Bone marrow (tissue), 2 donors: ENCODE measurements at regions not wholly inside any gene's neighbourhood (a gene's known extent, or its start where the extent isn't known, plus 50 kb on each side); places are given as distances from the start of the nearest gene placed in this dataset.

Source experiments
- DNase-seq, 2 donors: peaks; one replicate each; lab custom pipeline; 2025; lab: John Stamatoyannopoulos, UW

DNA sequence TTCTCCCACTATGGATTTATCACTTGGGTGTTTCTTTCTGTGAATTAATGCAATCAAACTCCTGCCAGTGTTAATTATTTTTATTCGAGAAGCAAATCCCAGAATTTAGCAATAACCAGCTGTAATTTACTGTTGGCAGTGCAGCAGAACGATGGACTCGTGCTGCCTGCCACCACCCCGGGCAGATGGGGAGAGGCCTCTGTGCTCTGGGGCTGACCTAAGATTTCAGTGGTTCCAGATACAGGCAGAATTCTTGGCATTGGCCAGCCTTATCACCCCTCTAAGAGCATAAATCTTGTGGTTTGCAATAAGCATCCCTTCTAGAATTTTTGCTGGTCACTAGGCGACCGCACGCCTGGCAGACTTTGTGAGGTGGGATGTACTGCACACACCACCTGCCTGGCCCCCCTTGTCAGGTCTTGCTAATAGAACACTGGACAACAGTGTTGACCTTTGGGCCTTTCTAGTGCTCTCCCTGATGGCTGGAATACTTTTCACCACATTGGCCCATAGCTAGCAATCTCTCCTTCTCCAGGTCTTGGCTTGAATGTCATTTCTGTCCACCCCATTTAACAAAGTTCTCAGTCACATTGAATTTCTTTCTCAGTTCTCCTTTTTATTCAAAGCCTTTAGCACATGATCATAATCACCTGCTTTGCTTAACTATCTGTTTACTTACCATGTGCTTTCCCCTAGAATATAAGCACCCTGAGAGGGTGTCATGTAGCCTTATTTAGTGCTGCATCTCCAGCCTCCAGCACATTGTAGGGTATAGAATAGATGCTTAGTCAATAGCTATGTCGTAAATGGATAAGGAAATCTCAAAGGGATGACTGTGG is 122.1 kb upstream of the DYNLRB2 start:
- DNase-seq = no peak

- DNase-seq = no peak
Measured at GRCh38 chr16:80417706-80418271, 123.0 kb upstream of the DYNLRB2 start.

GRCh38 chr16:80408014-80408413 is 132.8 kb upstream of the DYNLRB2 start:
- no peak for DNase-seq

DNA sequence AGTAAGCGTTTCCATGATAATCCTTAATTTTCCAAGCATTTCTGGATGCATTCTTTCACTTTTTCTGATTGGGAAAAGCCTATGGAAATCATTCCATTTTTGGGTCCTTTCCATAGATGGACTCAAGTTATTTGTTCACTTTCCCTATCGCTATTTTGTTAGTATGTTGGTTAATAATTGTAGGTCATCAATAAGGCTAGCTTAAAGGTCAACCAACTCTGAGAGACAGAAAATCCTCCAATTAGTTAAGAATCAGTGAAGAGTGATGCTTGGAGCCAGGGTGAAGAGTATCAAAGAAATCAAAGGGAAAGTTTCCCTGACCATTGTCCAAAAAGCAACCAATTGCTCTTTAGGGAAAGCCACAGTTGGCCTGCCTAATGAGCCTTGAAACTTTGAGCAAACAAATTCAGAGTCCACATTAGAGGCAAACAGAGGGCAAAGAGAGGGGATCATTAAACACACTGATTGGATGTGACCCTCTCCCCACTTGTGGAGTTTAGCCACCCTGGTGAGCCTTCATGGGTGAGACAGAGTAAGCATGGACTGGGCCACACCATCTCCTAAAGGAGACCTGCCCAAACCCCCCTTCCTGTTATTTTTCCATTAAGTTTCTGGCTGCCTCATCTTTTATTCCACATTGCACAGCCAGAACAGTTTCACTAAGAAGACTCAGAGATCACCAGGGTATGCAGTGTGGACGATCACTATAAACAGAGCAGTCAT is 133.4 kb upstream of the DYNLRB2 start:
- no peak for DNase-seq

GRCh38 chr16:80404847-80405246 is 135.9 kb upstream of the DYNLRB2 start:
- no peak for DNase-seq

DNA sequence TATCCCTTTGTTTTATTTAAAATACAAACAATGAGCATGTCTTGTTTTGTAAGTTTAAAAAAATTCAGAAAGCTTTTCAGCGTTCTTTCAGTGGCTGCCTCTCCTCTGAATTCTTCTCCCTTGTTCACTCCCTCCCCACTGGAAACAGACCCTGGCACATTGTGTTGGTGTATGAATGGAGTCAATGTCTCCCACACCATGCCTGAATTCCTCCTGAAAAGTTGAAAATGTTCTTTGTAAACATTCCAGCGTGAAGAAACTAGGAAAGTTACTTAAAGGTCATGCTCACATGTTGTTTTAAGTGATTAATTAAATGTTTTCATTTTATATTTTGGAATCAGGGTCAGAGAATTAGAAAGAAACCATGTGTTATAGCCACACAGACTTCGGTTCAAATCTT is 136.9 kb upstream of the DYNLRB2 start:
- DNase-seq = no peak

- no peak for DNase-seq
Measured at GRCh38 chr16:80390871-80391489, 149.8 kb upstream of the DYNLRB2 start.

DNA sequence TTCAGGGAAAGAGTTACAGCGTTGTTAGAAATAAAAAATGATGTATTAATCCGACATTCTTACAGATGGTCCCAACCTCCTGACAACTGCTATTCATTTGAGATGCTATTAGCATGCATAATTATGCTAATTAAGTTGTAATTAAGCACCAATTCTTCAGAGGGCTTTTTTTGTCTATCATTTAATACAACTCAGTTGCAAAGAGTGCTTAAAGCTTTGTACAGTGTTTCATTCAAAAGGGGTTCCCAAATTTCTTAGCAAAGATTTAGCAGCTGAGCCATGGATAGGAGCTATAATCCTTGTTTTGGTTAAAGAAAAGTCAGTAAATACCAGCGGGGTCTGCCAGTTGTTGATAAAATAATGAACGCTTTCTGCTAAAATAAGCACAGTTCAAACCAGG is 150.7 kb upstream of the DYNLRB2 start:
- no peak for DNase-seq

DNA sequence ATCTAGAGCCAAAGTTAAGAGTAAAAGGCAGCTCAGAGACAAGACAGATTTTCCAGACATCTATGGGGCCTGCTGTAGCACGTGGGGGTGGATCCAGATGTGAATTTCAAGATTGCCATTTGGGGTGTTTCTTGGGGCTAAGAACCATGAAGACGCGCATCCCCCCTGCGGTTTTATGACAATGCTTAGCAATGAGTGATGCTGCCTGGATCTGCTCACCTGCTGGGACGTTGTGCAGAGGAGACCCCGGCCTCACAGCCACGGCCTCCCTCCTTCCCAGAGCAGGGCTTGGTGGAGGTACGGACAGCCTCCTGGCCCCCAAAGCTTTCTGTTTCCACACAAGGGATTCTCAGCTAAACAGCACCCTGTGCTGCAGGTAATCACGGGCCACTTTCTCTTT is 151.5 kb upstream of the DYNLRB2 start:
- DNase-seq = no peak

DNA sequence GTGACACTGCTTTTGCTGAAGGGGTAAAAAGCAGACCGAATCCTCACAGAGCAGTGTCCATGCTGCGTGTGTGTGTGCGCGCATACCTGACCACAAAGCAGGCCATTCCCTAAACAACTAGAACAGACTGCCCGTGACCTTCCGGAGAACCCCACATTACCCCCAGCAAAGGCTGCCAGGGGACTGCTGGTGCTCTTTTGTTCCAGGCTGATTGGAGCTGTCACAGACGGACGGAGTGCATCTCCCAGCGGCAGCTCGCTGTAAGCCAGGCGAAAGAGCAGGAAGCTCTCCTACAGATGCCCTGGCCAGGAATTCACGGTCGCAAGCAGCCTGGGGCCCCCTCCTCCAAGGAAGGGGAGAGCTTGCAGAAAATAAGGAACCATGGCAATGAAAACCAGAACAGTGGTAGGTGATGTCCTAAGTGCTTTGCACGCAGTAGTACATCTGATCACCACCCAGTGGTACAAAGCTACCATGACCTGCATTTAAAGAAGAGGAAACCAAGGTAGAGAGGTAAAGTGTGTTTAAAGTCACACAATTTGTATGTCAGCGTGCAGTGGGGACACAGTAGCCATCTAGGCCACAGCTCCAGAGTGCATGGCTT is 153.4 kb upstream of the DYNLRB2 start:
- DNase-seq = no peak

- no peak for DNase-seq
Measured at GRCh38 chr16:80384862-80385261, 155.9 kb upstream of the DYNLRB2 start.

- no peak for DNase-seq
Measured at GRCh38 chr16:80380514-80380913, 160.3 kb upstream of the DYNLRB2 start.

DNA sequence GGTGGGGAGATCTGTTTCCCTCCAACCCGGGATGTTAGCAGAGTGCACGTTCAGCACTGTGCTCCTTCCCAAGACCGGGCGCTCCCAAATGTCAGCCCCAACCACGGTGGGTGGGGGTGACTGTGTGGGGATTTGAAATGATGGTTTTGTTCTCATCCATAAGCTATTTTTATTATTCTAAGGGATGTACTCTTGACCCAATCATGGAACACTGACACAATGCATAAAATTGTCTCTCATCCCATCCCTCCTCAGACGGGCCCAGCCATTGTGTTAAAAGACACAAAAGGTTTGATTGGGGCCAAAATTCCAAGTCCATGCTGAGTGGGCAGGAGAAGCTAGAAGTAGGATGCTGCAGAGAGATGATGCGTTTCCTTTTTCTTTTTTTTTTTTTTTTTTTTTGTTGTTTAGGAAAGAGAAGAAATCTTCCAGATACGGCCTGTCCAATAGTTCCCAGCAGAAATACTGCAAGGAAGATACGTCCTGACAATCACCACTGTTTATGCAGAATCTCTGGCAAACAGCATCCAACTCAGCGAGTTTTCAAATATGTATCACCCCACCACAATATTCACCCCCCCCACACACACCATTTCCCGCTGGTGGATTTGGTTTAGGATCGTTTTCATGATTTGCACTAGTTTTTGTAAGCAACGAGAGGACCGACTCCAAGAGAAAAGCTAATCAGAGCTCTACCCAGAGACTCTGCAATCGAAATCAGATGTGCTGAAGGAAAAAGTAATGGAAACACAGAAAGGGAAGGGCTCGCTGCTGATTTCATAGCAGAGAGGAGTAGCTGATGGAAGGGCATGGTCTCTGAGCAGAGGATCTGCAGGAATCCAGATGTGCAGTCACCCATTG is 163.5 kb upstream of the DYNLRB2 start:
- DNase-seq = no peak

- no peak for DNase-seq
Measured at GRCh38 chr16:80375973-80376372, 164.8 kb upstream of the DYNLRB2 start.

DNA sequence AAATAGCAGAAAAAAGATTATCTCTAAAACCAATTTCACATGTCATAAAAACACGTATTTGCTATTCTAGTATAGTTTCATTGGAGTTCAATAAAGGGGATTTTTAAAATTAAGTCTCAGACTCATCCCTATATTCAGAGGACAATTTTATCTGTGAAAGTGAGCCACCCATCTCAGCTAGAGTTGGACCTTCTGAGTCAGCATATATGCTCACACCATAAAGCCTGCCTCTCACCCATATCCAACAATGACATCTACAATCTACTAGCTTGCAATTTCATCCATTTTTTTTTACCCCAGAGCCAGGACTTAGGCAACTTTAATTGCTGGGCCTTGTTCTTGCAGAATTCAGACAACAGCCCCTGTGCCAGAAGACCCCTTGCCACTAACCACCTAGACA is 165.3 kb upstream of the DYNLRB2 start:
- no peak for DNase-seq

DNA sequence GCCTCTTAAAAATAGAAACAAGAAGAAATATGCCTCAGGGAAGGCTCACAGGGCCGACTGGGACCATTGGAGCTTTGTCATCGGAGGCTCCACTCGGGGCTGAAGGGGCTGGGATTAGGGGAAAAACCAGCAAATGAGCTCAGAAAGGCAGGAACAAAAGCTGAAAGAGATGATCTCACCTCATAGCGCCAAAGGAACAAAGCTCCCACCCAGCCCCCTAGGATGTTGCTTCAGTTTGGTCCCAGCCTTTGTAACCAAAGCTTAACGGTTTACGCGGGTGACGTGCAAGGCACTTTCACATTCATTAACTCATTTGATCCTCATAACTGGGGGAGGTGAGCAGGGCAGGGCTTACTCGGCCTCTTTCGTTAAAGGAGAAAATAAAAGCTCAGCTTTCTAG is 168.5 kb upstream of the DYNLRB2 start:
- DNase-seq = no peak

DNA sequence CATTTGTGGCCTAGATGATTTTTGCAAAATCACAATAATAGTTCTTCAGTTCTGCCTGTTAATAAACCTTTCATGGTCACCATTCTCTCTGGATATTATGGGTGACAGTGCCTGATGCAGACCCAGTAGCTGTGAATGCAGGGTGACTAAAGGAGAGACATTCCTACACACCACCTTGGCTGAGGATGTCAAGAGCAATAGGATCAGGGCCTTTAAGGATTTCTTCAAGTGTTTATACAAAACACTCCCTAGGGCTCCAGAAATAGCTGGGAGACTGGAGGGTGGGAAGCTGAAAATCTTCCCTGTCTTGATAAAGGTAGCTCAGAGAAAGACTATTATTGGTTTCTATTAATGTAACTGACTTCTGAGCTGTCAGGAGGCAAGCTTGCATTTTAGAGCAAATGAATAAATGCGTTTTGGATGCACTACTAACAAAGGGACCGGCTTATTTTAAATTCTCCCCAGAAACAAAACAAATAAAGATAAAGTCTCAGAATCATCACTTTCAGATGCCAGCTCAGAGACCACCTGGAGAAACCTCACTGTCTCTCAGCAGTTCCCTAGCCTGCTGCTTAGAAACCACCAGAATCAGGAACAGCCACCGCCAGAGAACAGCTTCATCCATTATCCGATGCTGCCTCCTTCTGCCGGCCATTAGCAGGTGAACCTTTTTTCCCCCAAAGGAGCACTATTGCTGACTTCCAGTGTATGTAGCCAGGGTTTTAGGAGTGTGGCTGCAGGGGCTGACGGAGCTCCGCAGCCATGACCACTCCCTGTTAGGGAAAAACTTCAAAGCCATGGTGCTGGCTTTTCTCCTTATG is 171.4 kb upstream of the DYNLRB2 start:
- DNase-seq = no peak

- no peak for DNase-seq
Measured at GRCh38 chr16:80367037-80367658, 173.6 kb upstream of the DYNLRB2 start.

DNA sequence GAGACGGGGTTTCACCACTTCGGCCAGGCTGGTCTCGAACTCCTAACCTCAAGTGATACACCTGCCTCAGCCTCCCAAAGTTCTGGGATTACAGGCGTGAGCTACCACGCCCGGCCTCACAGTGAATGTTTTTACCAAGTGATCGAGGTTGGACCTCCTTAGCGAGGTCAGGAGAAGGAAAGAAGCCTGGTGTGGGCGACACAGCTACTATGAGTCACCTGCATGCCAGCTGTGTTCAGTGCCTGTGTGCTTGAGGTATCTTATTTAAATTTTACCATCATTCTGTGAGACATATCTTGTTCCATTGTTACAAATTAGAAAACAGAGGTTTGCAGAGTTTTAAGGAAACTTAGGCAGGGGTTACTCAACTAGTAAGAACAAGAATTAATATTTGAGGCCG is 174.8 kb upstream of the DYNLRB2 start:
- no peak for DNase-seq

- no peak for DNase-seq
Measured at GRCh38 chr16:80362816-80363215, 178.0 kb upstream of the DYNLRB2 start.
